Putamen (tissue), 1 donor: ENCODE measurements at regions not wholly inside any gene's neighbourhood (a gene's known extent, or its start where the extent isn't known, plus 50 kb on each side); places are given as distances from the start of the nearest gene placed in this dataset.

Experiments used
- DNase-seq: peaks from one replicate; pipeline ENCODE4 v3.0.0-alpha.2; 2016; ENCODE audit warnings: low spot score

GRCh38 chr11:77530879-77531278, 57.0 kb upstream of the PAK1 start:
- DNase-seq: no peak

- DNase-seq: no peak
These were observed 55.8 kb upstream of the PAK1 start for GRCh38 chr11:77529685-77530084.

DNA sequence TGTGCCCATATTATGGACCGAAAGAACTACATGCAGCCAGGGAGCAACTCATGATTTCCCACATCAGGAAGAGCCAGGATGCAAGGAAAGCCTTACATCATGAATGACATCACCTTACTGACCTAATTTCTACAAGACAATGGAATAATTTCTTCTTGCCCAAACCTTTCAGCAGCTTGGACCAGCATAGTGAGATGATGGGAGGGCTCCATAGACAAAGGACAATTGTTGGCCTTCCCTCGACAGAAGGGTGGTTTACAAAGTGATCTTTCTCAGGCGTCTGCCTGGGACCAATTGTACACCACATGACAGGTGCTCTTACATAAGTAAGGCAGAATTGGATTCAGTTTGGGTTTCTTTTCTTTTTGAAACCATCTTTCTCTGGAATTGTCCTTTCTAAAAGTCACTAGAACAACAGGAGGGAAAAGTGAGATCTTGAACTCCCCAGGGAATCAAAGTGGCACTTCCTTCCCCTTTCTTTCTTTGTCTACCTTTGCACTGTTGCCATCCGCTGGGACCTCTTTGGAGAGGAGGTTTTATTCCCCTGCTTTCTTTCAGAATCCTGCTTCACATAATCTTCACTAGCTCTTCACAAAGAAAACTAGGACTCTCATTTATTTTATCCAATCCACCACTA, 51.7 kb upstream of the PAK1 start:
- DNase-seq: peak; percentile 76

GRCh38 chr11:77524539-77524938, 50.6 kb upstream of the PAK1 start:
- DNase-seq: no peak

DNA sequence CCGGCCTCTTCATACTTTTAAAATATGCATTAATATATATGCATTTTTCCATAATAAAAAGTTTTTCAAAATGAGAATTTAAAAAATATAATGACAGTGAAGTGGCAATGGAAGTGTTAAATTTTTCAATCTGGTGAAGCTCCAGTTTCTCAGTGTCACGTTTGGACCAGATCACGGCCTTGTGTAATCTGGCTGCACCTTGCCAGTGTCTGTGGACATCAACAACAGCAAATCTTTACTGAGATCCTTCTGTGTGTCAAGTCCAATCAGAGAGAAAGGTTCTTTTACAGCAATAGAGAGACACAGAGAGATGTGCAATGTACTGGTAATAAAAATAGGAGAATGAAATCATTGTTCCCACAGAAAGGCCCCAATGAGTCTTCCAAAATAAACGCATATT, 49.8 kb upstream of the PAK1 start:
- no peak for DNase-seq
